ENCODE measurements at regions not wholly inside any gene's neighbourhood (a gene's known extent, or its start where the extent isn't known, plus 50 kb on each side); places are given as distances from the start of the nearest gene placed in this dataset.

DNA sequence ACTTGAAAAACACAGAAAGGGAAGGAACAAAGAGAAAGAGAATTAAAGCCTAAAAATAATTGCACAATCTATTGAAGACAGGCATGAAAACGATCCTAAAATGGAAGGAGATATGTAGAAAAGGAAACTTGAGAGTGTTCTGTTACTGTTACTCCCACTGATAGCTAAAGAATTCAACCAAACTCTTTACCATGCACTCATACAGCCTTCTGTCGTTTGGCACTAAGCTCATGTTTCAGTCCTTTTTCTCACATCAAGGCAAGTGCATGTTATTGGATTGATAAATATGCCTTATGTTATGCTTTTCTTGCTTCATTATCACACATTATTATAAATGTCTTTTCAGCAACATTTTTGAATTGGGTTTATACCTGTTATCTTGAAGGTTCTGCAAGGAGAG is 696.5 kb downstream of the EFNA5 start:
- no peak overlapping the region for H3K9ac ChIP-seq (ENCODE audit: low read length in 2 of 2)
- H3K27ac ChIP-seq (ENCODE audit: low read length) = no peak overlapping the region
- H3K9me3 ChIP-seq (ENCODE audit: control insufficient read depth in 2 of 2, low read length in 2 of 2) = no peaks in the 10 kb centered on the region
- H3K4me1 ChIP-seq (ENCODE audit: control insufficient read depth, insufficient read depth, low read length) = no peaks in the 10 kb centered on the region
- no peaks in the 10 kb centered on the region for H3K36me3 ChIP-seq (ENCODE audit: control insufficient read depth in 2 of 2, insufficient read depth in 2 of 2, low read length in 2 of 2)
- no peak overlapping the region for H3K4me3 ChIP-seq (ENCODE audit: low read length in 2 of 2)
- no peaks in the 10 kb centered on the region for H3K27me3 ChIP-seq (ENCODE audit: control insufficient read depth in 1 of 2, insufficient read depth in 2 of 2, low read length in 2 of 2)

DNA sequence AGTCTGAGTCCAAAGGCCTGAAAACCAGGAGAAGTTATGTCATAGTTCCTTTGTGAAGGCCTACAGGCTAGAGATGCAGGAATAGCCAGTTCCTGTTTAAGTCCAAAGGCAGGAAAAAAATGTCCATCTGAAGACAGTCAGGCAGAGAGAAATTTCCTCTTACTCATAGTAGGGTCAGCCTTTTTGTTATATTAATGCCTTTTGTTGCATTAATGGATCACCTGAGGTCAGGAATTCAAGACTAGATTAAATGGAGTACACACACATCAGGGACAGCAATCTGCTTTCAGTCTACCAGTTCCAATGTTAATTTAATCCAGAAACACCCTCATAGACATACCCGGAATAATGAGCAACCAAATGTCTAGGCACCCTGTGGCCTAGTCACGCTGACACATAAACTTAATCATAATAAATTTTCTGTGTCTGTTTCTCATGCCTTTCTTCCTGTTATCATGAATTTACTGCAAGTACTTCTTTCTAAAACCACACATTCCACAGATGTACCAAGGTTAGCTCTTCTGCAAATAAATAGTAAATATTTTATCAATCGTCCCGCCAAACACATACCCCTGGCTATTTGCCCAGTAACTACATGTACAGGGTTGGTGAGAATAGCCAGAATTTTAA is 703.9 kb downstream of the EFNA5 start:
- Histone ChIP-seq H3K36me3 (ENCODE audit: control insufficient read depth in 2 of 2, insufficient read depth in 2 of 2, low read length in 2 of 2) (no peaks in the 10 kb centered on the region), H3K27me3 (ENCODE audit: control insufficient read depth in 1 of 2, insufficient read depth in 2 of 2, low read length in 2 of 2) (no peaks in the 10 kb centered on the region), H3K4me1 (ENCODE audit: control insufficient read depth, insufficient read depth, low read length) (no peaks in the 10 kb centered on the region), H3K9me3 (ENCODE audit: control insufficient read depth in 2 of 2, low read length in 2 of 2) (no peaks in the 10 kb centered on the region), H3K27ac (ENCODE audit: low read length) (no peak overlapping the region), H3K9ac (ENCODE audit: low read length in 2 of 2) (no peak overlapping the region), H3K4me3 (ENCODE audit: low read length in 2 of 2) (no peak overlapping the region)

DNA sequence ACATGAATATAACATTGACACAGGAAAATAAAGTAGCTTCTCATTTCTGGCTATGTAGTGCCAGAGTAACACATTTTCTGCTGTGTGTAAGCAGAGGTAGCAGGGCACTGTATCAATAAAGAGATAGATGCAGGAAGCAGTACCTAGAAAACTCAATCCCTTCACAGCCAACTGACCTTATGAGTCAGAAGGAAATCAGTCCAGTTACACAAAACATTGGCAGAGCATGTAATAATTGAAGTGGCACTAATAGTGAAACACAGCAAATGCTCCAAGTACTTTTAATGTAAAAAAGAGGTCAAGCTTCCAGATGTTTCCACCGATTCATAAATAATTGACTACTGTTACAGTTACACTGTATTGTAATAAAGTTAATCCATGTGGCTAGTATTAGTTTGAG is 706.6 kb downstream of the EFNA5 start:
- Histone ChIP-seq H3K27me3 (ENCODE audit: control insufficient read depth in 1 of 2, insufficient read depth in 2 of 2, low read length in 2 of 2) (no peaks in the 10 kb centered on the region), H3K4me3 (ENCODE audit: low read length in 2 of 2) (no peak overlapping the region), H3K9ac (ENCODE audit: low read length in 2 of 2) (no peak overlapping the region), H3K36me3 (ENCODE audit: control insufficient read depth in 2 of 2, insufficient read depth in 2 of 2, low read length in 2 of 2) (no peaks in the 10 kb centered on the region), H3K27ac (ENCODE audit: low read length) (no peak overlapping the region), H3K9me3 (ENCODE audit: control insufficient read depth in 2 of 2, low read length in 2 of 2) (no peaks in the 10 kb centered on the region), H3K4me1 (ENCODE audit: control insufficient read depth, insufficient read depth, low read length) (no peaks in the 10 kb centered on the region)

DNA sequence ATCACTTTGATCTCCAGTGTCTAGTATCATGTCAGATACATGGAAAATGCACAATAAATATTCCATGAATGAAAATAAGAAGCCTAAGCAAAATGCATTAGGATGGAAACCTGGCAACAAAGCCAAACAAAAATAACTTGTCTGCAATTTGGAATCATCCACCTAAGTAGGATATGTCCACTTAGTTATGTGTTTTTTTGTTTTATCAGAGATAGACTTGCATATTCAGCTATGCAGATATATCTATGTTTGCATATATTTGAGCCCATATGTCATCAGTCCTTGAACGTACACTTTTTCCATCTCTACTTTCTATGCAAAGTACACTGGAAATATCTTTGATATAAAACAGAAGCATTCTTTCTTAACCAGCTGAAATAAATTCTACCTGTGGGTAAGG is 707.1 kb downstream of the EFNA5 start:
- Histone ChIP-seq H3K9me3 (ENCODE audit: control insufficient read depth in 2 of 2, low read length in 2 of 2) (no peaks in the 10 kb centered on the region), H3K4me3 (ENCODE audit: low read length in 2 of 2) (no peak overlapping the region), H3K27me3 (ENCODE audit: control insufficient read depth in 1 of 2, insufficient read depth in 2 of 2, low read length in 2 of 2) (no peaks in the 10 kb centered on the region), H3K36me3 (ENCODE audit: control insufficient read depth in 2 of 2, insufficient read depth in 2 of 2, low read length in 2 of 2) (no peaks in the 10 kb centered on the region), H3K4me1 (ENCODE audit: control insufficient read depth, insufficient read depth, low read length) (no peaks in the 10 kb centered on the region), H3K27ac (ENCODE audit: low read length) (no peak overlapping the region), H3K9ac (ENCODE audit: low read length in 2 of 2) (no peak overlapping the region)

DNA sequence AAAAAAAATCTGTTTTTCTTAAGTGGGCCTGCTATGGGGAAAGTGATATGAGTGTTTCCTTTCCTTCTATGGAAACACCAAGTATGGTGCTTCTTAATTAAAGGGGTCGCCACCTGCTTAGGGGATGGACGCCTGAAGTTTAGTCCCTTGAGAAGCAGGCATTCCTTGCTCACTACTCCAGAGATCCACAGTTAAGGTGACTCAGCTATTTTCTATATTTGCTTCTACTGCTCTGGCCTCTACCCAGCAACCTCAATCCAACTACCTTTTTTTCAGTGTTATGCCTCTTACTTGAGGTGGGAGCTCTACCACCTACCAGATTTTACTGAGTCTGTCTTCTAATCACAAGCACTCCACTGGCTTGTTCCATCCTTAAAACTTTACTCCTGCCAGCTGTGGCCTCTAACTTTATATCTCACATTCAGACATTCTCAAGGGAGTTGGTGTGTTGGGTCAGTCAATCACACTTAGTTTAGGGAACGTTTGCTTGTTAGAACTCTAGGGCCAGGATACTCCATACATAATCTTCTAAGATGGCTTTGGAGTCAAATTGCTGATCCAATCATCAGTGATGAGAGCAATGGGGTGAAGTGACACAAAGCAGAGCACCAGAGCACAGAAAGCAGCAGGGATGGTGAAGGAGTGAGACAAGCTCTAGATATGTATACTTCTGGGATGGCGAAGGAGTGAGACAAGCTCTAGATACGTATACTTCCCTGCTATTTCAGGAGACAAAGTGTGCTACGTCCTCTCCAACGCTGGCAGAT is 708.1 kb downstream of the EFNA5 start:
- no peak overlapping the region for H3K9ac ChIP-seq (ENCODE audit: low read length in 2 of 2)
- H3K9me3 ChIP-seq (ENCODE audit: control insufficient read depth in 2 of 2, low read length in 2 of 2) = no peaks in the 10 kb centered on the region
- no peaks in the 10 kb centered on the region for H3K4me1 ChIP-seq (ENCODE audit: control insufficient read depth, insufficient read depth, low read length)
- H3K36me3 ChIP-seq (ENCODE audit: control insufficient read depth in 2 of 2, insufficient read depth in 2 of 2, low read length in 2 of 2) = no peaks in the 10 kb centered on the region
- H3K27ac ChIP-seq (ENCODE audit: low read length) = no peak overlapping the region
- no peak overlapping the region for H3K4me3 ChIP-seq (ENCODE audit: low read length in 2 of 2)
- no peaks in the 10 kb centered on the region for H3K27me3 ChIP-seq (ENCODE audit: control insufficient read depth in 1 of 2, insufficient read depth in 2 of 2, low read length in 2 of 2)

DNA sequence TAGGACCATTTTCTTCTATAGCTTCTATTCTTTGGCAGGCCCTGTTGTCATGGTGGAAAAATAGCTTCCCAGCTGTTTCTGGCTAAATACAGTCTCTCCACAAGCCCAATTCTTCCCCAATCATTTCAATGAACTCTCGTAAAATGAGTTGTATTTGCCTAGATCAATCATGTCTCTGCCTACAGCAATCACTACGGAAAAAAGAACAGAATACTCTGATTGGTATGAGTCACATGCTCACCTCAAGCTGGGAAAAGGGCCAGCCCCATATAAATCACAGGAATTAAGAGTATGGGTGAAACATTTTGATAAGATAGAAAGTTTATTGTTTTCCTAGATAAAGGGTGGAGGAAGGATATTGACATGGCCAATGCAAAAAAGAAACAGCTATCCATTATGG is 711.4 kb downstream of the EFNA5 start:
- no peaks in the 10 kb centered on the region for H3K9me3 ChIP-seq (ENCODE audit: control insufficient read depth in 2 of 2, low read length in 2 of 2)
- no peaks in the 10 kb centered on the region for H3K27me3 ChIP-seq (ENCODE audit: control insufficient read depth in 1 of 2, insufficient read depth in 2 of 2, low read length in 2 of 2)
- H3K27ac ChIP-seq (ENCODE audit: low read length) = no peak overlapping the region
- H3K4me3 ChIP-seq (ENCODE audit: low read length in 2 of 2) = no peak overlapping the region
- no peak overlapping the region for H3K9ac ChIP-seq (ENCODE audit: low read length in 2 of 2)
- no peaks in the 10 kb centered on the region for H3K36me3 ChIP-seq (ENCODE audit: control insufficient read depth in 2 of 2, insufficient read depth in 2 of 2, low read length in 2 of 2)
- H3K4me1 ChIP-seq (ENCODE audit: control insufficient read depth, insufficient read depth, low read length) = no peaks in the 10 kb centered on the region

DNA sequence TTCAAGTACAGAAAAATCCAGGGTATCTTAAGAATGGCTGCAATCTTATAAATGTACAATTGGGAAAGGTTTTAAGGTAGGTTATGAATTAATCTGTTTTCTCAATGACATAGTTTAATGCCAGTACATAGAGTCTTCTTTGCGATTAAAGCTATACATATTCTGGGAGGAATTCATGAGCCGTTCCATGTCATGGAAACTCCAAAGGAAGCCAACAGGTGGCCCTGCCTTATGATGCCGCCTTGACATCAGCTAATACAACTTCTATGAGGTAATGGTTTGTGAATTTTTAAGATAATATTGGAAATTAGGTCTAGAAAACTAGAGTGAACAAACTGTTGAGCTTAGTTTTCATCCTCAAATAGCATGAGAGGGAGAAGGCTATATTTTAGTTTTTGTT is 713.4 kb downstream of the EFNA5 start:
- Histone ChIP-seq H3K9ac (ENCODE audit: low read length in 2 of 2) (no peak overlapping the region), H3K4me3 (ENCODE audit: low read length in 2 of 2) (no peak overlapping the region), H3K36me3 (ENCODE audit: control insufficient read depth in 2 of 2, insufficient read depth in 2 of 2, low read length in 2 of 2) (no peaks in the 10 kb centered on the region), H3K9me3 (ENCODE audit: control insufficient read depth in 2 of 2, low read length in 2 of 2) (no peaks in the 10 kb centered on the region), H3K27ac (ENCODE audit: low read length) (no peak overlapping the region), H3K4me1 (ENCODE audit: control insufficient read depth, insufficient read depth, low read length) (no peaks in the 10 kb centered on the region), H3K27me3 (ENCODE audit: control insufficient read depth in 1 of 2, insufficient read depth in 2 of 2, low read length in 2 of 2) (no peaks in the 10 kb centered on the region)

DNA sequence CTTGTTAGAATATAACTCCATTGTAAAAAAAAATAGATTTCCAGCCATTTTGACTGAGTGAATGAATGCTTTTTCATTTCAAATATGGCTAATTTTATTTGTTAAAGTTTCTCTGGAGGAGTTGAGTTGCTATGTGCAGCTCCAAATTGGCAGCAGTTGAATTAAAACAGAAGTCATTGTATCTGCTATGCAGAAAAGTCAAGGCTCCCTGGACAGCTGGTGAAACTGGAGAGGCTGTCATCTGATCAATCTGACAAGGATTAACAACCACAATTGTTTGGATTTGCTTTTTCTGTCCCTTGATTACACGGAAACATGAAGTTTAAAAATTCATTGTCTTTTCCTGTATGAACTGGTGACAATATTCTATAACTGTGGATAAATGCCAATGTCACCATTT is 713.9 kb downstream of the EFNA5 start:
- Histone ChIP-seq H3K27me3 (ENCODE audit: control insufficient read depth in 1 of 2, insufficient read depth in 2 of 2, low read length in 2 of 2) (no peaks in the 10 kb centered on the region), H3K36me3 (ENCODE audit: control insufficient read depth in 2 of 2, insufficient read depth in 2 of 2, low read length in 2 of 2) (no peaks in the 10 kb centered on the region), H3K9me3 (ENCODE audit: control insufficient read depth in 2 of 2, low read length in 2 of 2) (no peaks in the 10 kb centered on the region), H3K9ac (ENCODE audit: low read length in 2 of 2) (no peak overlapping the region), H3K27ac (ENCODE audit: low read length) (no peak overlapping the region), H3K4me3 (ENCODE audit: low read length in 2 of 2) (no peak overlapping the region), H3K4me1 (ENCODE audit: control insufficient read depth, insufficient read depth, low read length) (no peaks in the 10 kb centered on the region)

DNA sequence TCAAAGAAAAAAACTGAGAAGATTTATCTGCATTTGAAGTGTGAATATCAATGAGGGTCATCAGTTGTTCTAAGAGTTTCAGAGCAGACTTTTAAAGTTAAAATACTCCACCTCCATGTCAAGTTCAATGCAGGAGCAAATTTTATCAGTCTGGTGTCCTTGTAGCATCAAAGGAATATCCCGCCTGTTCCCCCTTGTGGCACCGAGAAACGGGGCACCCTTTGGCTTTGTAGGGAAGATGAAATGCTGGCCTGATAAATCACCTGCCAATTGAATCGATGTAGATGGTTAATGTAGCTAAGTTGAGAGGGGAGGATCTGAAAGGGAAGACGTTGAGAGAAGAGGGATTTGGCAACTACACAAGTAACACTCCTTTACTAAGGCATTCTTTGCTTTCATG is 714.5 kb downstream of the EFNA5 start:
- Histone ChIP-seq H3K9ac (ENCODE audit: low read length in 2 of 2) (no peak overlapping the region), H3K9me3 (ENCODE audit: control insufficient read depth in 2 of 2, low read length in 2 of 2) (no peaks in the 10 kb centered on the region), H3K4me3 (ENCODE audit: low read length in 2 of 2) (no peak overlapping the region), H3K4me1 (ENCODE audit: control insufficient read depth, insufficient read depth, low read length) (no peaks in the 10 kb centered on the region), H3K36me3 (ENCODE audit: control insufficient read depth in 2 of 2, insufficient read depth in 2 of 2, low read length in 2 of 2) (no peaks in the 10 kb centered on the region), H3K27me3 (ENCODE audit: control insufficient read depth in 1 of 2, insufficient read depth in 2 of 2, low read length in 2 of 2) (no peaks in the 10 kb centered on the region), H3K27ac (ENCODE audit: low read length) (no peak overlapping the region)

DNA sequence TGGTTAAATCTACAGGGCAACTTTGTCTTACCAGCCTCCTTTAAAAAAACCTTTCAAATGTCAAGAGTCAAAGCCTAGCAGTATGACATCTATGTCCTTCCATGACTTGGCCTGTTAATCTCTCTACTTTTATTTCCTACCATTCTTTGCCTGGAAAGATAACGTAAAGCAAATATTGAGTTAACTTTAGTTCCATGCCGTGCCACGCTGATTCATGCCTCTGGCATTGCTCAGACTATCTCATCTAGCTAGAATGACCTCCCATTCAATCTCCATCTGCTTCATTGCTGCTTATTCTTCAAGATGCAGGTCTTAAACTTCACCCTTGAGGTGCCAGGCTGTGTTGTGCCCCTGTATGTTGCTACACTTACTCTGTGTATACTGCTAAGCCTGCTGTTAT is 729.8 kb downstream of the EFNA5 start:
- Histone ChIP-seq H3K27ac (ENCODE audit: low read length) (no peak overlapping the region), H3K4me3 (ENCODE audit: low read length in 2 of 2) (no peak overlapping the region), H3K9me3 (ENCODE audit: control insufficient read depth in 2 of 2, low read length in 2 of 2) (no peaks in the 10 kb centered on the region), H3K9ac (ENCODE audit: low read length in 2 of 2) (no peak overlapping the region), H3K4me1 (ENCODE audit: control insufficient read depth, insufficient read depth, low read length) (no peaks in the 10 kb centered on the region), H3K36me3 (ENCODE audit: control insufficient read depth in 2 of 2, insufficient read depth in 2 of 2, low read length in 2 of 2) (no peaks in the 10 kb centered on the region), H3K27me3 (ENCODE audit: control insufficient read depth in 1 of 2, insufficient read depth in 2 of 2, low read length in 2 of 2) (no peaks in the 10 kb centered on the region)

DNA sequence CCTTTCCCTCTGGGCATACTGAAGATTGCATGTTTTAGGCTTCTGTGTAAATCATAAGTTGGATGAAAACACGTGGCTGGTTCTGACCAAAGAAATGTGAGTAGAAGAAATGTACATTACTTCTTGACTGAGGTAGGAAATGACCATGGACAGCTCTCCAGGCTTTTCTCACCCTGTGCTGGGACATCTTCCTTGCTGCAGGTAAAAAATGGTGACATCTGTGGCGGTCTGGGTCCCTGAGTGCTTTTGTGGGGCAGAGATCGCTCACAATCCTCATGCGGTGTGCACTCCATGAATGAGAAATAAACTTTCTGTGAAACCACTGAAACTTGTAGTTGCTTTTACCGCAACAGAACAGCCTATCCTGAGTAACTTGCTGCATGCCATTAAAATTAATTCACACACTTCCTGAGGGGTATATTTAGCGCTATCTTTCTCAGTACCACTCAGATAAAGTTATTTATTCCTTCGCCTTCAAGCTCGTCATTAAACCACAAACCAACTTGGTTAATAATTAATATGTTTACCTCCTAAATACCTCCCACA is 730.4 kb downstream of the EFNA5 start:
- no peaks in the 10 kb centered on the region for H3K4me1 ChIP-seq (ENCODE audit: control insufficient read depth, insufficient read depth, low read length)
- H3K27me3 ChIP-seq (ENCODE audit: control insufficient read depth in 1 of 2, insufficient read depth in 2 of 2, low read length in 2 of 2) = no peaks in the 10 kb centered on the region
- H3K4me3 ChIP-seq (ENCODE audit: low read length in 2 of 2) = no peak overlapping the region
- no peaks in the 10 kb centered on the region for H3K36me3 ChIP-seq (ENCODE audit: control insufficient read depth in 2 of 2, insufficient read depth in 2 of 2, low read length in 2 of 2)
- no peak overlapping the region for H3K27ac ChIP-seq (ENCODE audit: low read length)
- no peaks in the 10 kb centered on the region for H3K9me3 ChIP-seq (ENCODE audit: control insufficient read depth in 2 of 2, low read length in 2 of 2)
- no peak overlapping the region for H3K9ac ChIP-seq (ENCODE audit: low read length in 2 of 2)
